Ovary (tissue), 7 donors: ENCODE measurements at regions not wholly inside any gene's neighbourhood (a gene's known extent, or its start where the extent isn't known, plus 50 kb on each side); places are given as distances from the start of the nearest gene placed in this dataset.

Experiments used
- DNase-seq, 5 donors: peaks; one replicate each; pipeline ENCODE4 v3.0.0-alpha.2; 2019 to 2020
- H3K27ac ChIP-seq, 2 donors: fragments of 200-600 bp; one replicate each; pipeline versions ENCODE4 v1.5.1 to v1.8.0; 2019 to 2022
- H3K27me3 ChIP-seq: fragments of 200-600 bp; one replicate; pipeline ENCODE4 v1.8.0; 2022
- H3K36me3 ChIP-seq: fragments of 200-600 bp; sonication (generic); one replicate; pipeline ENCODE4 v1.5.1; 2019
- H3K4me1 ChIP-seq: one replicate; pipeline ENCODE4 v1.8.1; 2013; ENCODE audit warnings: mild to moderate bottlenecking, moderate library complexity; ENCODE audit not compliant: insufficient read depth
- H3K4me3 ChIP-seq: fragments of 200-600 bp; sonication (generic); one replicate; pipeline ENCODE4 v1.5.1; 2017
- H3K9me3 ChIP-seq, 2 donors: fragments of 200-600 bp in 1 of 2; sonication (generic) in 1 of 2; one replicate each; pipeline versions ENCODE4 v1.5.1 to v1.8.1; 2013 to 2019; ENCODE audit warnings: mild to moderate bottlenecking in 1 of 2, moderate library complexity in 1 of 2
- EP300 ChIP-seq: sonication (generic); formaldehyde crosslinking; IDR thresholded peaks from one replicate; pipeline ENCODE4 v1.6.1; 2017; ENCODE audit warnings: antibody characterized with exemption
- POLR2A ChIP-seq: fragments of 450-650 bp; IDR thresholded peaks from one replicate; pipeline ENCODE4 v1.6.1; 2017; ENCODE audit warnings: antibody characterized with exemption, mild to moderate bottlenecking, moderate library complexity
- WGBS, 3 donors: extraction: QIAGEN DNeasy Blood & Tissue Kit in 1 of 3; methylation state at CpG; one replicate each; pipeline versions ENCODE4 v1.1.5 to v1.1.7; 2013 to 2017; 5-methylcytosine and 5-hydroxymethylcytosine counted together
- intact Hi-C, 4 donors: fragments of 100-400 bp; cut with DNase I; formaldehyde crosslinking; loops; one replicate each; pipeline versions ENCODE4 v1.11.0 to v1.15.1; 2022 to 2023
- TF ChIP-seq, protein P1 (sequence below), 3 donors: fragments of 450-650 bp in 2 of 3; fragments of 200-600 bp in 1 of 3; IDR thresholded peaks; one replicate each; pipeline versions ENCODE4 v1.5.1 to v1.8.0; 2016 to 2022; ENCODE audit warnings: antibody characterized with exemption in 3 of 3, mild to moderate bottlenecking in 1 of 3
- donor health status: DM: no; HTN: no; CAD: no; lungs with moderate emphysema.
- donor health status: DM: no; HTN: no; CAD: no.
- donor health status: Bipolar disorder and iron deficiency.
- donor health status: DM: no; HTN: no; CAD: no.
- donor health status: DM: yes; HTN: yes; CAD: no.

DNA sequence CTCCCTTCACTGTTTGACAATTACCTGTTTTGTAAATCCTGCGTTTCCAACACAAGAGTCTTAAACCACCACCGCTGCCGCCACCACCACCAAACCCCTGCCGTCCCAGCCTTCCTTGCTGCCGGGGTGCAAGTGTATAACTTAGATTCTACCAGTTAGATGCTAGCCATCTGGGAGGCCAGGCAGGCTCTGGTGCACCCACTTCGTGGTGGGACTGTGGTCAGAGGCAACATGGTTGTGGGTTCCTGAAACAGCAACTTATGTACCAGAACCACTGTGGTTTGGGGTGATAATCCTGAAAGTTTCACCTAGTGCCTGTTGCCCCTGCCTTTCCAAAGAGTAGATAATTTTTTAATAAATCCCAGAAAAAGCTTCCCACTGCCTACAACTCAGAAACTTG, 510.5 kb downstream of the CCSER2 start:
- Histone ChIP-seq H3K36me3 (no peaks in the 10 kb centered on the region), H3K27me3 (no peaks in the 10 kb centered on the region), H3K4me3 (no peak overlapping the region), H3K27ac (no peak overlapping the region), H3K9me3 (no peaks in the 10 kb centered on the region), H3K4me1 (no peaks in the 10 kb centered on the region)
- DNase-seq = no peak
- TF ChIP-seq EP300 = no peak
- no peak for TF ChIP-seq POLR2A
- intact Hi-C loops = no loop called here
- 83 to 89% (median 88%) methylated on average over 6 of the region's 6 CpGs for WGBS, 3 donors

DNA sequence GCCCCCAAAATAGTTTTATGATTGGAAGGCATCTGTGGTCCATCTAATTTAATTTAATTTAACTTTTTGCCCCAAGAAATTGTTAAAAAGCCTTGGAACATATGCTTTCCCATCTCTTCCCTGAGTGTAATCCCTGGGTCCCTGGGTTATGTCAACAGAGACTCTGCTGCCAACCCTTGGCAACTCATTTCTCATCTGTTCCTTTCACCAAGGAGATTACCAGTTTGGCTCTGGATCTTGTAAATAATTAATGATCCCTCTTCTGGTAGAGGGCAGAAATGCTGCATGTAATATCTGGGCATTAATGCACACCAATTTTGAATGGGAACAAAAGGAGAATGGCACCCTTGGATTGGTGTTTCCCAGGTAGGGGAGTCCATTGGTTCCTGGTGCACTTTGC, 514.2 kb downstream of the CCSER2 start:
- no peaks in the 10 kb centered on the region for H3K9me3 ChIP-seq
- no peaks in the 10 kb centered on the region for H3K36me3 ChIP-seq
- H3K4me3 ChIP-seq = no peak overlapping the region
- no peaks in the 10 kb centered on the region for H3K4me1 ChIP-seq
- H3K27ac ChIP-seq = no peak overlapping the region
- TF ChIP-seq POLR2A = no peak
- no peak for TF ChIP-seq EP300
- TF ChIP-seq, protein P1, sequence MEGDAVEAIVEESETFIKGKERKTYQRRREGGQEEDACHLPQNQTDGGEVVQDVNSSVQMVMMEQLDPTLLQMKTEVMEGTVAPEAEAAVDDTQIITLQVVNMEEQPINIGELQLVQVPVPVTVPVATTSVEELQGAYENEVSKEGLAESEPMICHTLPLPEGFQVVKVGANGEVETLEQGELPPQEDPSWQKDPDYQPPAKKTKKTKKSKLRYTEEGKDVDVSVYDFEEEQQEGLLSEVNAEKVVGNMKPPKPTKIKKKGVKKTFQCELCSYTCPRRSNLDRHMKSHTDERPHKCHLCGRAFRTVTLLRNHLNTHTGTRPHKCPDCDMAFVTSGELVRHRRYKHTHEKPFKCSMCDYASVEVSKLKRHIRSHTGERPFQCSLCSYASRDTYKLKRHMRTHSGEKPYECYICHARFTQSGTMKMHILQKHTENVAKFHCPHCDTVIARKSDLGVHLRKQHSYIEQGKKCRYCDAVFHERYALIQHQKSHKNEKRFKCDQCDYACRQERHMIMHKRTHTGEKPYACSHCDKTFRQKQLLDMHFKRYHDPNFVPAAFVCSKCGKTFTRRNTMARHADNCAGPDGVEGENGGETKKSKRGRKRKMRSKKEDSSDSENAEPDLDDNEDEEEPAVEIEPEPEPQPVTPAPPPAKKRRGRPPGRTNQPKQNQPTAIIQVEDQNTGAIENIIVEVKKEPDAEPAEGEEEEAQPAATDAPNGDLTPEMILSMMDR (IDR thresholded peaks at IDR 0.05) = no peak
- H3K27me3 ChIP-seq = no peaks in the 10 kb centered on the region
- DNase-seq = no peak
- intact Hi-C loops = no loop called here

DNA sequence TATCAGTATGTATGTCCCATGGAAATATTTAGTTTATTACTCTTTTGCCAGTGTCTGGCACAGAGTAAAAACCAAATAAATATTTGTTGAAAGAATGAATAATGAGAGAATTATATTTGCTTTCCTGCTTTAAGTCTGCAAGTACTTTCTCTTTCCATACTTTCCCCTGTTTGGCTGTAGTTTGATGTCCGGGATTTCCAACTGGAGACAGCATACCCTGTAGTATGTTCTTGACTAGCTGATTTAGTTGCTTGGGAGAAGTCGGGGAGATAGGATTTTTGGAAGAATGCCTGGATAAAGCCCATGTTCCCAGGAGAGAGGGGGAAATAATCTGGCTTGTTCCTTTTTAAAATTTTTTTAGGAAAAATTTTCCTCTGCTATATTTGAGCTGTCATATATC, 516.1 kb downstream of the CCSER2 start:
- H3K27ac ChIP-seq = no peak overlapping the region
- H3K27me3 ChIP-seq = no peaks in the 10 kb centered on the region
- intact Hi-C loops = no loop called here
- H3K9me3 ChIP-seq = no peaks in the 10 kb centered on the region
- no peaks in the 10 kb centered on the region for H3K36me3 ChIP-seq
- 0 to 7% (median 6%) methylated on average over 2 of the region's 2 CpGs for WGBS, 3 donors
- H3K4me3 ChIP-seq = no peak overlapping the region
- no peak for DNase-seq
- no peaks in the 10 kb centered on the region for H3K4me1 ChIP-seq
- TF ChIP-seq, protein P1 (IDR thresholded peaks at IDR 0.05) = no peak
- no peak for TF ChIP-seq POLR2A
- no peak for TF ChIP-seq EP300

DNA sequence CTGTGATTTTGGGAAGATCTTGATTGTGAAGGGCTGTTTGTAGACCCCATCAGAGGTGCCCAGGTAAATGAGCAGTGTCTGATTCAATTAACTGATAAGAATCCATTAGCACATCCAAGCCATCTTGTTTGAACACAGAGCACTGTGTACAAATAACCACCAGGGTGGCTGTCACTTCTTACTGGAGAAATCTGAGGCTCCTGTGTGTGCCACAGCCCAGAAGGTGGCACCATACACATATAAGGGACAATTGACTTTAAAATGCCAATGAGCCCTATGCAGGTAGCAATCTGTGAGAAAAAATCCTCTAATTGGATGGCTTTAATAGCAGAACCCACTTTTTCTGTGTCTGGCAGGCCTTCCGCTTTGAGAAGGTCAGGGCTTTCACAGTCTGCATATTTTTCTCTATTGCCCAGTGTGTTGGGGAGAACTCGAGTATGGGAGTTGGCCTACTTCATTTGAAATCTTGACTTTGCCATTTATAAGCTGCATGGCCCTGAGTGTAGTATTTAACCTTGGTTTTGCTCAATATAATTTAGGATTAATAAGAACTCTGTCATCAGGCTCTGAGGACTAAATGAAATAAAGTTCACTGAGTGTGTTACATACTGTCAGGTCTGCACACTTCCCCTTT, 517.4 kb downstream of the CCSER2 start:
- Histone ChIP-seq H3K27me3 (no peaks in the 10 kb centered on the region), H3K27ac (no peak overlapping the region), H3K9me3 (no peaks in the 10 kb centered on the region), H3K4me1 (no peaks in the 10 kb centered on the region), H3K36me3 (no peaks in the 10 kb centered on the region), H3K4me3 (no peak overlapping the region)
- DNase-seq = no peak
- WGBS, 3 donors = 63 to 76% (median 64%) methylated on average over 2 of the region's 2 CpGs
- intact Hi-C loops = no loop called here
- no peak for TF ChIP-seq POLR2A
- TF ChIP-seq, protein P1 (IDR thresholded peaks at IDR 0.05) = no peak
- no peak for TF ChIP-seq EP300

DNA sequence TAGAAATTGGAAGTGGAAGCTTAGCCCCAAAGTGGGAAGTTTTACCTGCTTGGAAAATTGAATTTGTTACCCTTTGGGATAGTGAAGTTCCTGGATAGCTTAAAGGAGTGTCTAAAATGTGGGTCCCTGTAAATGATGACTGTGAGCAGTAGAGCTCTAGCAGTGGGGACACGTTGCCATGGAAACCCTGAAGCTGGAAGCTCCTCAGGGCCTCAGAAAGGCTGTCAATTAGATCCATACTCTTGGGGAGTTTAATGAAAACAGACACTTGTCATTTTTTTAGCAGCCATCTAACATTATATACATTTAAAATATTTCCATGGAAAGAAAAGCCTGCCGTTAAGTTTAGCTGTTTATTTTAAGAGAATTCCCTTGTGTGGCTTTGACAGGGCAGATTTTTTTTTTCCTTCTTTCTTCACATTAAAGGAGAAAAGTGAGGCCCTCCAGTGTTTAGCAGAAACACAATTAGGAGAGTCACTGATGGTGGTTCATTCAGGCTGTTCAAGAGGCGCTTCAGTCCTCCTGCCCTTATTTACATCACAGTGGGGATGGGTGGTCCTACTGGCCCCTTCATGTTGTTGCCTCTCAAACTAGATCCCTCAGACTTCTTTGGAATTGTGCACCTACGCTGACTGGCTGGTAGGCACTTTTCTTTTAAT, 518.4 kb downstream of the CCSER2 start:
- Histone ChIP-seq H3K4me3 (no peak overlapping the region), H3K4me1 (no peaks in the 10 kb centered on the region), H3K36me3 (no peaks in the 10 kb centered on the region), H3K9me3 (no peaks in the 10 kb centered on the region), H3K27me3 (no peaks in the 10 kb centered on the region), H3K27ac (no peak overlapping the region)
- no peak for DNase-seq
- no peak for TF ChIP-seq EP300
- intact Hi-C loops = no loop called here
- 73 to 86% (median 85%) methylated on average over 4 of the region's 4 CpGs for WGBS, 3 donors
